ENCODE measurements at regions not wholly inside any gene's neighbourhood (a gene's known extent, or its start where the extent isn't known, plus 50 kb on each side); places are given as distances from the start of the nearest gene placed in this dataset.

GRCh38 chr13:108495646-108496361 lies 133.6 kb upstream of the MYO16 start:
- Histone ChIP-seq H3K9me3 (no peaks in the 10 kb centered on the region), H3K4me3 (peak overlapping the region in 2 of 4 donors; percentile 12 to 34), H3K4me1 (no peaks in the 10 kb centered on the region), H3K27me3 (peaks cover 34% of the 10 kb centered on the region), H3K27ac (no peak overlapping the region), H3K36me3 (no peaks in the 10 kb centered on the region)
- in situ Hi-C loops (cut with MboI; ENCODE audit: low pct_ligation_motif_present in 1 of 4, low pct_unique_long_range_greater_than_20kb in 1 of 4, low sequenced_read_pairs in 3 of 4) = no loop called here
- DNase-seq = no peak
- WGBS, 2 donors (ENCODE audit: low coverage in 1 of 2) = 0 to 27% methylated on average over 6 to 42 of the region's 90 CpGs
- TF ChIP-seq POLR2AphosphoS5 (IDR thresholded peaks at IDR 0.05) (no peak), CTCF (IDR thresholded peaks at IDR 0.05) (no peak), EP300 (IDR thresholded peaks at IDR 0.05; ENCODE audit: low read depth) (no peak), POLR2A (IDR thresholded peaks at IDR 0.05) (no peak)
- intact Hi-C loops (cut with DNase I; ENCODE audit: low total_unique reads) = no loop called here

- peaks cover 34% of the 10 kb centered on the region for H3K27me3 ChIP-seq
- in situ Hi-C loops (cut with MboI; ENCODE audit: low pct_ligation_motif_present in 1 of 4, low pct_unique_long_range_greater_than_20kb in 1 of 4, low sequenced_read_pairs in 3 of 4) = no loop called here
- H3K9me3 ChIP-seq = no peaks in the 10 kb centered on the region
- no peaks in the 10 kb centered on the region for H3K36me3 ChIP-seq
- intact Hi-C loops (cut with DNase I; ENCODE audit: low total_unique reads) = no loop called here
- no peak for DNase-seq
- WGBS, 2 donors (ENCODE audit: low coverage in 1 of 2) = 5 to 20% methylated on average over 4 to 30 of the region's 30 CpGs
- H3K4me3 ChIP-seq = peak overlapping the region in 2 of 4 donors; percentile 12 to 34
- H3K4me1 ChIP-seq = no peaks in the 10 kb centered on the region
- no peak for TF ChIP-seq POLR2A (IDR thresholded peaks at IDR 0.05)
- no peak for TF ChIP-seq POLR2AphosphoS5 (IDR thresholded peaks at IDR 0.05)
- no peak for TF ChIP-seq EP300 (IDR thresholded peaks at IDR 0.05; ENCODE audit: low read depth)
- no peak for TF ChIP-seq CTCF (IDR thresholded peaks at IDR 0.05)
- no peak overlapping the region for H3K27ac ChIP-seq
Measured at GRCh38 chr13:108496362-108497210, 132.8 kb upstream of the MYO16 start.

- WGBS, 2 donors (ENCODE audit: low coverage in 1 of 2) = 40 to 60% methylated on average over 1 to 6 of the region's 6 CpGs
Measured at GRCh38 chr13:108500711-108501110, 128.7 kb upstream of the MYO16 start.

More at GRCh38 chr13:108500711-108501110, 128.7 kb upstream of the MYO16 start:
- Histone ChIP-seq H3K4me1 (no peaks in the 10 kb centered on the region), H3K36me3 (no peaks in the 10 kb centered on the region), H3K27ac (no peak overlapping the region), H3K4me3 (no peak overlapping the region), H3K9me3 (no peaks in the 10 kb centered on the region), H3K27me3 (peaks cover 19% of the 10 kb centered on the region)
- no peak for DNase-seq
- intact Hi-C loops (cut with DNase I; ENCODE audit: low total_unique reads) (no loop called here), in situ Hi-C loops (cut with MboI; ENCODE audit: low pct_ligation_motif_present in 1 of 4, low pct_unique_long_range_greater_than_20kb in 1 of 4, low sequenced_read_pairs in 3 of 4) (loop anchor here in 3 of 4 donors (10.0 kb wide), 2 partner anchors 166 to 176 kb away; no protein-coding TSS in a partner anchor)
- TF ChIP-seq EP300 (IDR thresholded peaks at IDR 0.05; ENCODE audit: low read depth) = no peak
- no peak for TF ChIP-seq POLR2A (IDR thresholded peaks at IDR 0.05)
- TF ChIP-seq POLR2AphosphoS5 (IDR thresholded peaks at IDR 0.05) = no peak
- TF ChIP-seq CTCF (IDR thresholded peaks at IDR 0.05) = no peak
